SK-N-SH (cell line): ENCODE measurements at regions not wholly inside any gene's neighbourhood (a gene's known extent, or its start where the extent isn't known, plus 50 kb on each side); places are given as distances from the start of the nearest gene placed in this dataset.

Experiments used
- CTCF ChIA-PET: fragments of 300-600, 350-600 bp; formaldehyde crosslinking; extraction: SDS; loops from one replicate; lab custom pipeline; 2021; lab: Yijun Ruan, JAX
- POLR2A ChIA-PET: fragments of 350-600 bp; sonication (Branson Sonifier 250); formaldehyde crosslinking; extraction: SDS; loops from one replicate; lab custom pipeline; 2020; ENCODE audit warnings: antibody characterized with exemption, inconsistent platforms; lab: Yijun Ruan, JAX
- DNase-seq: peaks from one replicate; pipeline ENCODE4 v3.0.0; 2012
- H2AFZ ChIP-seq: fragments of 200-600 bp; sonication (generic); 2 replicates; pipeline ENCODE4 v1.8.1; 2016; ENCODE audit warnings: antibody characterized with exemption, mild to moderate bottlenecking, low read depth
- H3F3A ChIP-seq: fragments of 200-600 bp; sonication (generic); replicated peaks from 2 replicates; pipeline ENCODE3; 2016; ENCODE audit warnings: antibody characterized with exemption, mild to moderate bottlenecking; ENCODE audit not compliant: insufficient read depth
- H3K27ac ChIP-seq, 2 experiments: fragments of 200-500 bp in 1 of 2; fragments of 200-600 bp in 1 of 2; sonication (Bioruptor generic) in 1 of 2; sonication (generic), shearing (Covaris generic) in 1 of 2; 2 replicates each; pipeline versions ENCODE4 v1.5.1 to v1.6.1; 2014 to 2016; ENCODE audit warnings: low read depth in 2 of 2, inconsistent platforms in 1 of 2, low read length in 1 of 2, mild to moderate bottlenecking in 1 of 2, mixed read lengths in 1 of 2
- H3K27me3 ChIP-seq: fragments of 200-600 bp; sonication (generic), shearing (Covaris generic); 2 replicates; pipeline ENCODE4 v1.6.1; 2016; ENCODE audit warnings: mixed run types; ENCODE audit not compliant: insufficient read depth
- H3K36me3 ChIP-seq, 2 experiments: fragments of 200-500 bp in 1 of 2; fragments of 200-600 bp in 1 of 2; sonication (Bioruptor generic) in 1 of 2; sonication (generic) in 1 of 2; replicated peaks in 1 of 2; 2 replicates each; pipeline versions ENCODE3 to v1.5.1; 2014 to 2016; ENCODE audit warnings: low read length in 1 of 2, mild to moderate bottlenecking in 1 of 2; ENCODE audit not compliant: insufficient read depth in 2 of 2, control insufficient read depth in 1 of 2
- H3K4me1 ChIP-seq, 2 experiments: fragments of 200-500 bp in 1 of 2; fragments of 200-600 bp in 1 of 2; sonication (Bioruptor generic) in 1 of 2; sonication (generic), shearing (Covaris generic) in 1 of 2; 2 replicates each; pipeline versions ENCODE4 v1.5.1 to v1.6.1; 2014 to 2016; ENCODE audit warnings: low read depth in 1 of 2, low read length in 1 of 2, mixed run types in 1 of 2; ENCODE audit not compliant: insufficient read depth in 2 of 2, control insufficient read depth in 1 of 2
- H3K4me2 ChIP-seq: fragments of 200-600 bp; sonication (generic), shearing (Covaris generic); 2 replicates; pipeline ENCODE4 v1.6.1; 2017; ENCODE audit warnings: mixed run types
- H3K4me3 ChIP-seq, 2 experiments: fragments of 200-500 bp in 1 of 2; fragments of 200-600 bp in 1 of 2; sonication (Bioruptor generic) in 1 of 2; sonication (generic), shearing (Covaris generic) in 1 of 2; 2 replicates each; pipeline versions ENCODE4 v1.5.1 to v1.8.1; 2014 to 2016; ENCODE audit warnings: low read depth in 2 of 2, inconsistent platforms in 1 of 2, low read length in 1 of 2, mild to moderate bottlenecking in 1 of 2, mixed read lengths in 1 of 2, moderate library complexity in 1 of 2
- H3K79me2 ChIP-seq: fragments of 200-600 bp; sonication (generic); 2 replicates; pipeline ENCODE4 v1.8.1; 2017; ENCODE audit warnings: mild to moderate bottlenecking; ENCODE audit not compliant: insufficient read depth
- H3K9ac ChIP-seq: fragments of 200-600 bp; sonication (generic); 2 replicates; pipeline ENCODE4 v1.6.1; 2017; ENCODE audit warnings: mixed run types
- H3K9me2 ChIP-seq: fragments of 200-600 bp; sonication (generic); 2 replicates; pipeline ENCODE4 v1.6.1; 2017; ENCODE audit warnings: mixed run types
- H3K9me3 ChIP-seq: fragments of 200-600 bp; sonication (generic); 2 replicates; pipeline ENCODE4 v1.6.1; 2017; ENCODE audit warnings: mixed run types, mild to moderate bottlenecking, moderate library complexity
- H4K20me1 ChIP-seq: fragments of 200-600 bp; sonication (generic); 2 replicates; pipeline ENCODE4 v1.6.1; 2017; ENCODE audit warnings: mild to moderate bottlenecking, mixed run types; ENCODE audit not compliant: insufficient read depth
- ELF1 ChIP-seq: IDR thresholded peaks from 2 replicates; pipeline ENCODE4 v1.4.0; 2012
- EP300 ChIP-seq, 2 experiments: IDR thresholded peaks; 2 replicates each; pipeline versions ENCODE4 v1.4.0 to v1.6.1; 2012; ENCODE audit warnings: borderline replicate concordance in 1 of 2, low read depth in 1 of 2, low read length in 1 of 2
- FOXJ3 ChIP-seq: sonication (generic); formaldehyde crosslinking; IDR thresholded peaks from 2 replicates; pipeline ENCODE4 v1.5.1; 2020; ENCODE audit warnings: mild to moderate bottlenecking, missing genetic modification reagents
- GABPA ChIP-seq: IDR thresholded peaks from 2 replicates; pipeline ENCODE4 v1.4.0; 2012; ENCODE audit warnings: low read depth, mild to moderate bottlenecking
- GATA2 ChIP-seq: sonication (generic); formaldehyde crosslinking; IDR thresholded peaks from 2 replicates; pipeline ENCODE4 v1.5.0; 2020; ENCODE audit warnings: mild to moderate bottlenecking, missing genetic modification reagents
- MEF2A ChIP-seq: IDR thresholded peaks from 2 replicates; pipeline ENCODE4 v1.4.0; 2012; ENCODE audit warnings: low read depth, borderline replicate concordance
- MXI1 ChIP-seq: IDR thresholded peaks from 2 replicates; pipeline ENCODE4 v1.6.1; 2012; ENCODE audit warnings: mild to moderate bottlenecking, low read depth, low read length, improper control_type of control experiment
- NFIC ChIP-seq: IDR thresholded peaks from 2 replicates; pipeline ENCODE4 v1.4.0; 2012; ENCODE audit warnings: borderline replicate concordance
- PBX3 ChIP-seq: IDR thresholded peaks from 2 replicates; pipeline ENCODE4; 2012
- SMC3 ChIP-seq: IDR thresholded peaks from 2 replicates; pipeline ENCODE4 v1.6.1; 2012; ENCODE audit warnings: low read depth, low read length, improper control_type of control experiment
- TAF1 ChIP-seq: IDR thresholded peaks from 2 replicates; pipeline ENCODE4 v1.6.1; 2012; ENCODE audit warnings: low read depth, mild to moderate bottlenecking, low read length, moderate library complexity, borderline replicate concordance
- TCF12 ChIP-seq: IDR thresholded peaks from 2 replicates; pipeline ENCODE4 v1.4.0; 2012
- WGBS: methylation state at CpG from one replicate; pipeline ENCODE4 v1.1.6; 2017; ENCODE audit warnings: low lambda C conversion rate; 5-methylcytosine and 5-hydroxymethylcytosine counted together

- TF ChIP-seq PBX3 = no peak
- no peak for TF ChIP-seq FOXJ3
- TF ChIP-seq TCF12 = no peak
- TF ChIP-seq GABPA = no peak
- TF ChIP-seq NFIC = no peak
- no peak overlapping the region for H3K4me3 ChIP-seq
- ChIA-PET POLR2A (no interaction called here), CTCF (no interaction called here)
- peaks cover 0 to 4% of the 10 kb centered on the region in 2 experiments for H3K36me3 ChIP-seq
- H3K79me2 ChIP-seq = no peaks in the 10 kb centered on the region
- no peaks in the 10 kb centered on the region for H3K9me2 ChIP-seq
- no peaks in the 10 kb centered on the region for H3K4me1 ChIP-seq
- no peak overlapping the region for H2AFZ ChIP-seq
- no peaks in the 10 kb centered on the region for H3F3A ChIP-seq
- H3K9me3 ChIP-seq = no peaks in the 10 kb centered on the region
- H4K20me1 ChIP-seq = no peaks in the 10 kb centered on the region
- no peaks in the 10 kb centered on the region for H3K27me3 ChIP-seq
- H3K27ac ChIP-seq = no peak overlapping the region
- 71% methylated on average over 6 of the region's 6 CpGs for WGBS
- no peak overlapping the region for H3K9ac ChIP-seq
- DNase-seq = no peak
- no peak overlapping the region for H3K4me2 ChIP-seq
Observed at GRCh38 chr6:144782634-144783033, 497.5 kb downstream of the UTRN start.

GRCh38 chr6:144785056-144785455 lies 499.9 kb downstream of the UTRN start:
- 68% methylated on average over 3 of the region's 3 CpGs for WGBS
- no peaks in the 10 kb centered on the region for H3K9me2 ChIP-seq
- no peak overlapping the region for H3K4me2 ChIP-seq
- peaks cover 2 to 4% of the 10 kb centered on the region in 2 experiments for H3K36me3 ChIP-seq
- POLR2A ChIA-PET = no interaction called here
- DNase-seq = no peak
- no peak overlapping the region for H3K4me3 ChIP-seq
- no peak overlapping the region for H2AFZ ChIP-seq
- no peaks in the 10 kb centered on the region for H3K27me3 ChIP-seq
- no peaks in the 10 kb centered on the region for H3K9me3 ChIP-seq
- CTCF ChIA-PET = no interaction called here
- no peak overlapping the region for H3K9ac ChIP-seq
- H3K79me2 ChIP-seq = no peaks in the 10 kb centered on the region
- no peaks in the 10 kb centered on the region for H3F3A ChIP-seq
- no peaks in the 10 kb centered on the region for H3K4me1 ChIP-seq
- TF ChIP-seq GABPA = no peak
- TF ChIP-seq GATA2 (CRISPR knock-in tag) = no peak
- no peak for TF ChIP-seq PBX3
- TF ChIP-seq EP300 (IDR thresholded peaks at IDR 0.05; ENCODE audit: borderline replicate concordance in 1 of 2, low read depth in 1 of 2, low read length in 1 of 2) = no peak
- no peak overlapping the region for H3K27ac ChIP-seq
- no peaks in the 10 kb centered on the region for H4K20me1 ChIP-seq

DNA sequence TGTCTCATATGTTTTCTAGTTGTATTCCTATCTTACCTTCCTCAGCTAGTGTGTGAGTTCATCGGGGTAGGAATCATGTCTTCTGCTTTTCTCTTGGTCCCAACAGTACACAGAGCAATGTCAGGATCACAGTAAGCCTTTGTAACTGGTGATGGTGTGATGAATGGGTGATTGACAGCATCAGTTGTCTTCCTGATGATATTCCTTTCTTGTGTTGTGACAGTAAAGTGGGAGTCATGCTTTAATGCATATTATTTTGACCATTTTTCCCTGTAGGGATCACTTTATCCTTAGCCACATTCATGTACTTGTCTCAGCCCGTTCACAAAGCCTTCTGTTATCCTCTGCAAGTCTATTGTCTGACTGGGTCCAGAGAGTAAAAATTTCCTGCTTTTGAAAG lies 501.7 kb downstream of the UTRN start:
- WGBS = 54% methylated on average over 2 of the region's 2 CpGs

More for the DNA sequence above, 501.7 kb downstream of the UTRN start:
- no peak overlapping the region for H3K27ac ChIP-seq
- H3K9me2 ChIP-seq = no peaks in the 10 kb centered on the region
- no peak overlapping the region for H3K4me2 ChIP-seq
- CTCF ChIA-PET = no interaction called here
- no peak overlapping the region for H3K9ac ChIP-seq
- no peaks in the 10 kb centered on the region for H3K9me3 ChIP-seq
- no peak for DNase-seq
- H3K4me1 ChIP-seq = no peaks in the 10 kb centered on the region
- POLR2A ChIA-PET = no interaction called here
- H2AFZ ChIP-seq = no peak overlapping the region
- TF ChIP-seq MXI1 = no peak
- no peak for TF ChIP-seq EP300 (IDR thresholded peaks at IDR 0.05; ENCODE audit: borderline replicate concordance in 1 of 2, low read depth in 1 of 2, low read length in 1 of 2)
- TF ChIP-seq MEF2A = no peak
- no peak for TF ChIP-seq SMC3
- no peak for TF ChIP-seq ELF1
- TF ChIP-seq PBX3 = no peak
- TF ChIP-seq TAF1 = no peak
- no peaks in the 10 kb centered on the region for H3K79me2 ChIP-seq
- H3K4me3 ChIP-seq = no peak overlapping the region
- H3K27me3 ChIP-seq = no peaks in the 10 kb centered on the region
- H4K20me1 ChIP-seq = no peaks in the 10 kb centered on the region
- H3K36me3 ChIP-seq = peaks cover 4% of the 10 kb centered on the region in 2 experiments
- no peaks in the 10 kb centered on the region for H3F3A ChIP-seq
